HepG2 (cell line): ENCODE measurements at regions not wholly inside any gene's neighbourhood (a gene's known extent, or its start where the extent isn't known, plus 50 kb on each side); places are given as distances from the start of the nearest gene placed in this dataset.
A peak's percentile ranks its signal among the peaks of the same experiment; 100 is the strongest.

ENCODE experiments used
- ATF4 ChIP-seq, 2 experiments: fragments of 450-650 bp in 1 of 2; sonication (generic) in 1 of 2; formaldehyde crosslinking; IDR thresholded peaks; 2 replicates each; pipeline versions ENCODE4 v1.5.0 to v1.8.0; 2020 to 2022; ENCODE audit warnings: mild to moderate bottlenecking in 1 of 2, missing genetic modification reagents in 1 of 2
- CBFB ChIP-seq: sonication (generic); formaldehyde crosslinking; IDR thresholded peaks from 2 replicates; pipeline ENCODE4 v1.4.0; 2020; ENCODE audit warnings: missing genetic modification reagents
- ESRRA ChIP-seq: sonication (generic); formaldehyde crosslinking; IDR thresholded peaks from 2 replicates; pipeline ENCODE4 v1.5.1; 2020; ENCODE audit warnings: mild to moderate bottlenecking, low read depth, missing genetic modification reagents
- FLYWCH1 ChIP-seq: sonication (generic); formaldehyde crosslinking; IDR thresholded peaks from 2 replicates; pipeline ENCODE4 v1.8.1; 2023; ENCODE audit warnings: mild to moderate bottlenecking, missing genetic modification reagents
- KDM5A ChIP-seq: fragments of 200-600 bp; sonication (generic); IDR thresholded peaks from 2 replicates; pipeline ENCODE4 v1.7.0; 2018; ENCODE audit warnings: antibody characterized with exemption, mild to moderate bottlenecking, low read length, borderline replicate concordance
- NAIF1 ChIP-seq: sonication (generic); formaldehyde crosslinking; IDR thresholded peaks from 2 replicates; pipeline ENCODE4 v1.5.0; 2020; ENCODE audit warnings: mild to moderate bottlenecking, missing genetic modification reagents, borderline replicate concordance
- RAD21 ChIP-seq: fragments of 450-650 bp; formaldehyde crosslinking; IDR thresholded peaks from 2 replicates; pipeline ENCODE4 v1.5.0; 2020; ENCODE audit warnings: mild to moderate bottlenecking
- RAD51 ChIP-seq: fragments of 450-650 bp; IDR thresholded peaks from 2 replicates; pipeline ENCODE4 v1.6.1; 2016; ENCODE audit warnings: borderline replicate concordance
- SMYD3 ChIP-seq: sonication (generic); formaldehyde crosslinking; IDR thresholded peaks from 2 replicates; pipeline ENCODE4 v1.8.1; 2023; ENCODE audit warnings: mild to moderate bottlenecking, missing genetic modification reagents
- SRF ChIP-seq: IDR thresholded peaks from 2 replicates; pipeline ENCODE4 v1.6.1; 2011; ENCODE audit warnings: mild to moderate bottlenecking, low read depth, low read length, moderate library complexity
- TFDP1 ChIP-seq: IDR thresholded peaks from 2 replicates; pipeline ENCODE4 v1.6.1; 2016; ENCODE audit warnings: missing compliant biosample characterization, missing genetic modification reagents, borderline replicate concordance
- YY1 ChIP-seq: IDR thresholded peaks from 2 replicates; pipeline ENCODE4 v1.6.1; 2011; ENCODE audit warnings: low read length, low read depth, moderate library complexity, mild to moderate bottlenecking; ENCODE audit not compliant: insufficient read depth, insufficient replicate concordance
- ZFP90 ChIP-seq: sonication (generic); formaldehyde crosslinking; IDR thresholded peaks from 2 replicates; pipeline ENCODE4 v1.8.0; 2022; ENCODE audit warnings: missing genetic modification reagents, mild to moderate bottlenecking, inconsistent platforms, borderline replicate concordance
- ZNF335 ChIP-seq: sonication (generic); formaldehyde crosslinking; IDR thresholded peaks from 2 replicates; pipeline ENCODE4 v1.4.0; 2020; ENCODE audit warnings: missing genetic modification reagents
- ZNF468 ChIP-seq: sonication (generic); formaldehyde crosslinking; IDR thresholded peaks from 2 replicates; pipeline ENCODE4 v1.8.0; 2022; ENCODE audit warnings: mild to moderate bottlenecking, moderate library complexity, missing genetic modification reagents
- ZNF564 ChIP-seq: sonication (generic); formaldehyde crosslinking; IDR thresholded peaks from 2 replicates; pipeline ENCODE4 v1.8.1; 2023; ENCODE audit warnings: mild to moderate bottlenecking, missing genetic modification reagents
- ZNF615 ChIP-seq: sonication (generic); formaldehyde crosslinking; IDR thresholded peaks from 2 replicates; pipeline ENCODE4 v1.5.0; 2020; ENCODE audit warnings: mild to moderate bottlenecking, missing genetic modification reagents, borderline replicate concordance
- ZNF724P ChIP-seq: sonication (generic); formaldehyde crosslinking; IDR thresholded peaks from 2 replicates; pipeline ENCODE4 v1.8.0; 2022; ENCODE audit warnings: missing genetic modification reagents, borderline replicate concordance
- ZNF761 ChIP-seq: sonication (generic); formaldehyde crosslinking; conservative IDR thresholded peaks from 2 replicates; pipeline ENCODE4 v1.4.0; 2020; ENCODE audit warnings: mild to moderate bottlenecking, missing genetic modification reagents
- TF ChIP-seq, protein P1 (sequence below): sonication (generic); formaldehyde crosslinking; IDR thresholded peaks from 2 replicates; pipeline ENCODE4 v1.9.0; 2021; ENCODE audit warnings: missing genetic modification reagents, mild to moderate bottlenecking, borderline replicate concordance
- TF ChIP-seq, protein P2 (sequence below): sonication (generic); formaldehyde crosslinking; IDR thresholded peaks from 2 replicates; pipeline ENCODE4 v1.5.0; 2020; ENCODE audit warnings: mild to moderate bottlenecking, missing genetic modification reagents, borderline replicate concordance
- TF ChIP-seq, protein P3 (sequence below): sonication (generic); formaldehyde crosslinking; IDR thresholded peaks from 2 replicates; pipeline ENCODE4 v1.8.1; 2023; ENCODE audit warnings: mild to moderate bottlenecking, missing genetic modification reagents, borderline replicate concordance

DNA sequence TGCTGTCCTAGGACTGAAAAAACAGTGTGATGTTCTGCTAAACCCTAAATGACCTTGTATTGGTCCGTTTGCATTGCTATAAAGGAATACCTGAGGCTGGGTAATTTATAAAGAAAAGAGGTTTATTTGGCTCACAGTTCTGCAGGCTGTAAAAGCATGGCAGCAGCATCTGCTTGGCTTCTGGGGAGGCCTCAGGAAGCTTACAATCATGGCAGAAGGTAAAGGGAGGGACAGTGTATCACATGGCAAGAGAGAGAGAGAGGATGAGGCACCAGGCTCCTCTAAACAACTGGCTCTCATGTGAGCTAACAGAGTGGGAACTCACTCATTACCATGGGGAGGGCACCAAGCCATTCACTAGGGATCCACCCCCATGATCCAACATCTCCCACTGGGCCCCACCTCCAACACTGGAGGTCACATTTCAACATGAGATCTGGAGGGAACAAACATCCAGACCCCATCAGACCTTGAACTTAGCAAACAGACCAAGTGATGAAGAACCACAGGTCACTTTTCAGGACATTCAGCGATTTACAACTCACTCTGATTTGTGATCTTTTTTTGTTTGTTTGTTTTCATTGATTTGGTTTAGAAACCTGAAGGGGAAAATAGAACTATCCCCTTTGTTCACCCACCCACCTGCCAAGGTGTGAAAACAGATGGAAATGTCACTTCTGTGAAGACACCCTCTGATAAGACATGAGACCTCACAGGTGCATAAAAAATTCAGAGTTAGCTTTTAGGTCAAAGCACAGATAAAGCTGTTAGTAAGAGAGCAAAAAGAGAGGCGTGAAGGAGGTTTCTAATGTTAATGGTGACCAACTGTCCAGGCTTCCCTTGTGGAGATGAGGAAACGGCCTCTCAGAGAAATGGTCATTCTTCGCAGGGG is 104.2 kb upstream of the RALGPS2 start (continued):
- TF ChIP-seq, protein P1, sequence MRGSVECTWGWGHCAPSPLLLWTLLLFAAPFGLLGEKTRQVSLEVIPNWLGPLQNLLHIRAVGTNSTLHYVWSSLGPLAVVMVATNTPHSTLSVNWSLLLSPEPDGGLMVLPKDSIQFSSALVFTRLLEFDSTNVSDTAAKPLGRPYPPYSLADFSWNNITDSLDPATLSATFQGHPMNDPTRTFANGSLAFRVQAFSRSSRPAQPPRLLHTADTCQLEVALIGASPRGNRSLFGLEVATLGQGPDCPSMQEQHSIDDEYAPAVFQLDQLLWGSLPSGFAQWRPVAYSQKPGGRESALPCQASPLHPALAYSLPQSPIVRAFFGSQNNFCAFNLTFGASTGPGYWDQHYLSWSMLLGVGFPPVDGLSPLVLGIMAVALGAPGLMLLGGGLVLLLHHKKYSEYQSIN: no peak
- no peak for TF ChIP-seq RAD51
- no peak for TF ChIP-seq ZNF615
- TF ChIP-seq ZFP90: no peak
- TF ChIP-seq, protein P2, sequence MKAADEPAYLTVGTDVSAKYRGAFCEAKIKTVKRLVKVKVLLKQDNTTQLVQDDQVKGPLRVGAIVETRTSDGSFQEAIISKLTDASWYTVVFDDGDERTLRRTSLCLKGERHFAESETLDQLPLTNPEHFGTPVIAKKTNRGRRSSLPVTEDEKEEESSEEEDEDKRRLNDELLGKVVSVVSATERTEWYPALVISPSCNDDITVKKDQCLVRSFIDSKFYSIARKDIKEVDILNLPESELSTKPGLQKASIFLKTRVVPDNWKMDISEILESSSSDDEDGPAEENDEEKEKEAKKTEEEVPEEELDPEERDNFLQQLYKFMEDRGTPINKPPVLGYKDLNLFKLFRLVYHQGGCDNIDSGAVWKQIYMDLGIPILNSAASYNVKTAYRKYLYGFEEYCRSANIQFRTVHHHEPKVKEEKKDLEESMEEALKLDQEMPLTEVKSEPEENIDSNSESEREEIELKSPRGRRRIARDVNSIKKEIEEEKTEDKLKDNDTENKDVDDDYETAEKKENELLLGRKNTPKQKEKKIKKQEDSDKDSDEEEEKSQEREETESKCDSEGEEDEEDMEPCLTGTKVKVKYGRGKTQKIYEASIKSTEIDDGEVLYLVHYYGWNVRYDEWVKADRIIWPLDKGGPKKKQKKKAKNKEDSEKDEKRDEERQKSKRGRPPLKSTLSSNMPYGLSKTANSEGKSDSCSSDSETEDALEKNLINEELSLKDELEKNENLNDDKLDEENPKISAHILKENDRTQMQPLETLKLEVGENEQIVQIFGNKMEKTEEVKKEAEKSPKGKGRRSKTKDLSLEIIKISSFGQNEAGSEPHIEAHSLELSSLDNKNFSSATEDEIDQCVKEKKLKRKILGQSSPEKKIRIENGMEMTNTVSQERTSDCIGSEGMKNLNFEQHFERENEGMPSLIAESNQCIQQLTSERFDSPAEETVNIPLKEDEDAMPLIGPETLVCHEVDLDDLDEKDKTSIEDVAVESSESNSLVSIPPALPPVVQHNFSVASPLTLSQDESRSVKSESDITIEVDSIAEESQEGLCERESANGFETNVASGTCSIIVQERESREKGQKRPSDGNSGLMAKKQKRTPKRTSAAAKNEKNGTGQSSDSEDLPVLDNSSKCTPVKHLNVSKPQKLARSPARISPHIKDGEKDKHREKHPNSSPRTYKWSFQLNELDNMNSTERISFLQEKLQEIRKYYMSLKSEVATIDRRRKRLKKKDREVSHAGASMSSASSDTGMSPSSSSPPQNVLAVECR (CRISPR knock-in tag): peak; percentile 30; the same call in 1 of the 2 replicates
- no peak for TF ChIP-seq FLYWCH1 (CRISPR knock-in tag)
- TF ChIP-seq KDM5A: no peak
- TF ChIP-seq SRF: no peak
- no peak for TF ChIP-seq YY1
- TF ChIP-seq ZNF468 (CRISPR knock-in tag): no peak
- no peak for TF ChIP-seq CBFB
- no peak for TF ChIP-seq TFDP1 (CRISPR knock-in tag)
- TF ChIP-seq, protein P3, sequence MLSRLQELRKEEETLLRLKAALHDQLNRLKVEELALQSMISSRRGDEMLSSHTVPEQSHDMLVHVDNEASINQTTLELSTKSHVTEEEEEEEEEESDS: no peak
- peak in 1 of 2 experiments; percentile 42; a peak in 1 of 4 replicates for TF ChIP-seq ATF4 (CRISPR knock-in tag; IDR thresholded peaks at IDR 0.05)
- TF ChIP-seq ZNF761 (CRISPR knock-in tag): no peak
- no peak for TF ChIP-seq NAIF1 (CRISPR knock-in tag)
- no peak for TF ChIP-seq SMYD3 (CRISPR knock-in tag)
- peak; percentile 89; the same call in 1 of the 2 replicates for TF ChIP-seq ESRRA (CRISPR knock-in tag)
- no peak for TF ChIP-seq ZNF564 (CRISPR knock-in tag)
- no peak for TF ChIP-seq ZNF335 (CRISPR knock-in tag)
- no peak for TF ChIP-seq RAD21 (CRISPR knock-in tag)
- no peak for TF ChIP-seq ZNF724P (CRISPR knock-in tag)
